ENCODE measurements at regions not wholly inside any gene's neighbourhood (a gene's known extent, or its start where the extent isn't known, plus 50 kb on each side); places are given as distances from the start of the nearest gene placed in this dataset.
"Not testable (repeated sequence)": the region's sequence is repeated elsewhere in the genome, so short reads cannot be mapped to it uniquely, and the experiment has no call there.

DNA sequence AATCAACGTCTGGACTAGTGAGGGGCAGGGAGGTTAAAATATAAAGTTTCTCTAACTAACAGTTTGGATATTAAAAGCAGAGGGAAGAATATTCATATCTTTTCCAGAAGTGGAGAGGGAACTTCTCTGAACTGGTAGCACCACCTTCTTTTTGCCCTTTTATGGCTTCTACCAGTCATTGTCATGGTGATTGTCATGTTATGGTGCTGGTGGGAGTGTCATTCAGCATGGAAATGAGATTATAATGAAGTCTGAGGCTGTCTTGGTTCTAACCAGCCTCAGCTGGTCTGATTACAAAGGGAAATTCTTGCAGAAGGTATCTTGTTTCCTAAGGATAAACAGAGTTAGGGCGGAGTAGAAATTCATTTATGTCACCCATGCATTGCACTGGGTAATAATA is 523.8 kb downstream of the ZWINT start:
- Mint-ChIP-seq H3K4me3 (no peak overlapping the region), H3K9me3 (peaks cover 0 to 7% of the 10 kb centered on the region in 2 donors), H3K27ac (no peak overlapping the region), H3K27me3 (ENCODE audit: low read depth) (no peaks in the 10 kb centered on the region), H3K36me3 (ENCODE audit: insufficient read depth in 2 of 2) (no peaks in the 10 kb centered on the region), H3K4me1 (ENCODE audit: low read depth) (no peaks in the 10 kb centered on the region)
- DNase-seq = no peak
- no peak for ATAC-seq (replicated peaks in 1 of 2)

DNA sequence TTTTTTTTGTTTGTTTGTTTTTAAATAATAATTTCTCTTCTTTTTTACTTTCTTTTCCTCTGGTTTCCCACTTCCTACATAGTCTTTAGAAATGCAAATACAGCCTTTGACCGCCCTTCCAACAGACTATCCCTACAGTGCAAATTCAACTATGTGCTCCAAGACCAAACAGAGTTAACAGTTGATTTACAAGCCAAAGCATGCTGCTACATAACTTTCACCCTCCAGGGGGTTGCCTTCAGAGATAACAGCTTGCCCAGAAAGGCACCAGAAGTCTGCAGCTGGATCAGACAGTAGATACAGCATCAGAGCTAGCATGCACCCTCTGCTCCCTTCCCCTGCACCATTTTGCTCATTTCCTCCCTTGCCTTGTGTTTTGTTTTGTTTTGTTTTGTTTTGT is 539.0 kb downstream of the ZWINT start:
- Mint-ChIP-seq H3K4me3 (no peak overlapping the region), H3K27me3 (ENCODE audit: low read depth) (no peaks in the 10 kb centered on the region), H3K36me3 (ENCODE audit: insufficient read depth in 2 of 2) (no peaks in the 10 kb centered on the region), H3K9me3 (peaks cover 6 to 13% of the 10 kb centered on the region in 2 donors), H3K27ac (no peak overlapping the region), H3K4me1 (ENCODE audit: low read depth) (no peaks in the 10 kb centered on the region)
- DNase-seq = no peak
- no peak for ATAC-seq (replicated peaks in 1 of 2)

DNA sequence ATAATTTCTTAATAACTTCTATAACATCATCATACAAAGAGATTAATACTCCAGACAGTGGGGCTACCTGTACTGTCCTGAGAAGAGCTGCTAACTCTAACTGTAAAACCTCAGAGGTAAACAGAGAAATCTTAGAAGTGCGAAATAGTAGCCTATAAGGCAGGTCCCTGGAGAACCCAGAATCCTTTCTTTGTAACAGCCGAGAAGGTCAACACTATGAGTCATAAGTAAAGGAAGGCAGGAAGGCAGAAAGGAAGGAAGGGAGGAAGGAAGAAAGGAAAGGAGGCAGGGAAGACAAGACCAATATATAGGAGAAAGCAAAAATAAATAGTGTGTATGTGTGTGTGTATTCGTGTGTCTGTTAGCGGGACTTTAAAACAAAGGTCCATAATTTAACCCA is 540.6 kb downstream of the ZWINT start:
- ATAC-seq (replicated peaks in 1 of 2) (no peak), DNase-seq (no peak)
- Mint-ChIP-seq H3K4me1 (ENCODE audit: low read depth) (no peaks in the 10 kb centered on the region), H3K4me3 (no peak overlapping the region), H3K27ac (no peak overlapping the region), H3K9me3 (peaks cover 6 to 13% of the 10 kb centered on the region in 2 donors), H3K36me3 (ENCODE audit: insufficient read depth in 2 of 2) (no peaks in the 10 kb centered on the region), H3K27me3 (ENCODE audit: low read depth) (no peaks in the 10 kb centered on the region)

DNA sequence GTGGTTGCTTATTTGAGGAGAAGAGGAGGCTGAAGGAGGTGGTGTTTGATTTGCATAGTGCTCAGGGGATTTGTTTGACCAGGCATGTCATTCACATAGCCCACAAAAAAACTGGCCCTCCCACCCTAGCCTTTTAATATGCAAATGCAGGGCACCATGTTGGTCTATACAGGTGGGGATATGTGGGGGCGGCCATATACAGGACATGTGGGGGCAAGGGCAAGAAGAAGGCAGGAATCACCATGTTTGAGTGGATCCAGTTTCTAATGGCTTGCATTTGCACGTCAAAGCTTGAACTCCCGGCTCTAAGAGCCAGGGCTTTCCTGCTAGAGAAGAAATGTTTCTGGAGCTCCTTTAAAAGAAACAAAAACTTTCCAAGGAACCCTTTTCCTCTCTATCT is 541.0 kb downstream of the ZWINT start:
- DNase-seq (no peak), ATAC-seq (replicated peaks in 1 of 2) (no peak)
- no peaks in the 10 kb centered on the region for H3K4me1 Mint-ChIP-seq (ENCODE audit: low read depth)
- H3K27ac Mint-ChIP-seq = no peak overlapping the region
- H3K4me3 Mint-ChIP-seq = no peak overlapping the region
- peaks cover 6 to 11% of the 10 kb centered on the region in 2 donors for H3K9me3 Mint-ChIP-seq
- H3K27me3 Mint-ChIP-seq (ENCODE audit: low read depth) = no peaks in the 10 kb centered on the region
- no peaks in the 10 kb centered on the region for H3K36me3 Mint-ChIP-seq (ENCODE audit: insufficient read depth in 2 of 2)

DNA sequence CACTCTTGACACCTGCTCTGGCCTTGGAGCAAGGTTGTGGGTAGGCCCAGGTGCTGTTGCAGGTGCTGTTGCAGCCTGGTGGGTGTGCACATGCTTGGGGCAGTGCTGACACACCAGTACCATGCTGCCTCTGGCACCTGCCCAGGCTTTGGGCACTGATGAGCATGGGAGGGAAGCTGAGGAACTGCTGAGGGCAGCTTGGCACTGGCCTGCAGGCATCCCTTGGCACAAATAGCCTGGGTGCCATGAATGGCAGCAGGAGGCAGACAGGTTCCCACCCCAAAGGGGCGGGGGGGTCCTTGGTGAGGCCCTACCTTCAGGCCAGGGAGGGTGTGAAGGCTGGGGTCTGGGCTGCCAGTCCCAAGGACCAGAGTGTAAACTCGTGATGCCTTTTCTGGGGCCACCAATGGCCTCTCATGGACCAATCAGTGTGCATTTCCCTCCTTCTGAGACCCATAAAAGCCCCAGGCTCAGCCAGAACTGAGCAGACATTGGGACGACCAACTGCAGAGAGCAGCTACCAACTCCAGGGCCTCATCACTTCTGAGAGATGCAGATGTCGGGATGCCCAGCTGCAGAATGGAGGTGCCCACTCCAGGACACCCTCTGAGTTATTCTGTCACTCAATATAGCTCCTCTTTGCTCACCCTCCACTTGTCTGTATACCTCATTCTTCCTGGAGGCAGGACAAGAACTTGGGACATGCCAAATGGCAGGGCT is 547.4 kb downstream of the ZWINT start:
- H3K4me3 Mint-ChIP-seq = no peak overlapping the region
- no peak for ATAC-seq (replicated peaks in 1 of 2)
- no peaks in the 10 kb centered on the region for H3K4me1 Mint-ChIP-seq (ENCODE audit: low read depth)
- no peak overlapping the region for H3K27ac Mint-ChIP-seq
- no peak for DNase-seq
- no peaks in the 10 kb centered on the region for H3K27me3 Mint-ChIP-seq (ENCODE audit: low read depth)
- no peaks in the 10 kb centered on the region for H3K36me3 Mint-ChIP-seq (ENCODE audit: insufficient read depth in 2 of 2)
- H3K9me3 Mint-ChIP-seq = peaks cover 0 to 4% of the 10 kb centered on the region in 2 donors

DNA sequence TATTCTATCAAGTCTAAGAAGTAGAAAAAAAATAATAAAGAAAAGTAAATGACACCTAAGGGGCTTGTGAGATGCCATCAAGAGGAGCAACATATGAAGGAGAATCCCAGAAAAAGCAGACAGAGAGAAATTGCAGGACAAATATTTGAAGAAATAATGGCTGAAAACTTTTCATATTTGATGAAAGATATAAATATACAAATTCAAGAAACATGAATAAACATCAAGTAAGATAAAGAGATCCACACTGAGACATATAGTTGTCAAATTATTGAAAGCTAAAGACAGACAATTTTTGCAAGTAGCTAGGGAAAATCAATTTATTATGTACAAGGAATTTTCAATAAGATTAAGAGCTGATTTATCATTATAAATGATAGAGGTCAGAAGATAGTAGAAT is 558.0 kb downstream of the ZWINT start:
- Mint-ChIP-seq H3K27me3 (ENCODE audit: low read depth) (no peaks in the 10 kb centered on the region), H3K4me3 (no peak overlapping the region), H3K9me3 (peaks cover 3% of the 10 kb centered on the region in 2 donors), H3K36me3 (ENCODE audit: insufficient read depth in 2 of 2) (no peaks in the 10 kb centered on the region), H3K27ac (no peak overlapping the region), H3K4me1 (ENCODE audit: low read depth) (no peaks in the 10 kb centered on the region)
- DNase-seq (no peak), ATAC-seq (replicated peaks in 1 of 2) (no peak)

DNA sequence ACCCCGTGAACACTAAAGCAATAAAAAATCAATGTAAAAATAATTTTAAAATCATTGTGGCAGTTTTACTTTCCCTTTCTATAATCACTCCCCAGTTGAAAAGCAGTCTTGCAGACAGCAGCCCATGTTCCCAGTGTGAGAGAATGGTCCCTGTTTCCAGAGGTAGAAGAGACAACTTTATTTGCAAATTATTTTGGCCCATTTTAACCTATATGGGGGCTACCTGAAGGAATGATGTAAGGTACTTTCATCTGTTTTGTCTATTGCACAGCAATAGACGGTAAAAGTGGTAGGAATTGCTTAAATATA is 559.8 kb downstream of the ZWINT start:
- DNase-seq (no peak), ATAC-seq (replicated peaks in 1 of 2) (no peak)
- Mint-ChIP-seq H3K36me3 (ENCODE audit: insufficient read depth in 2 of 2) (no peaks in the 10 kb centered on the region), H3K4me1 (ENCODE audit: low read depth) (no peaks in the 10 kb centered on the region), H3K9me3 (peaks cover 3 to 5% of the 10 kb centered on the region in 2 donors), H3K27me3 (ENCODE audit: low read depth) (no peaks in the 10 kb centered on the region), H3K27ac (no peak overlapping the region), H3K4me3 (no peak overlapping the region)

DNA sequence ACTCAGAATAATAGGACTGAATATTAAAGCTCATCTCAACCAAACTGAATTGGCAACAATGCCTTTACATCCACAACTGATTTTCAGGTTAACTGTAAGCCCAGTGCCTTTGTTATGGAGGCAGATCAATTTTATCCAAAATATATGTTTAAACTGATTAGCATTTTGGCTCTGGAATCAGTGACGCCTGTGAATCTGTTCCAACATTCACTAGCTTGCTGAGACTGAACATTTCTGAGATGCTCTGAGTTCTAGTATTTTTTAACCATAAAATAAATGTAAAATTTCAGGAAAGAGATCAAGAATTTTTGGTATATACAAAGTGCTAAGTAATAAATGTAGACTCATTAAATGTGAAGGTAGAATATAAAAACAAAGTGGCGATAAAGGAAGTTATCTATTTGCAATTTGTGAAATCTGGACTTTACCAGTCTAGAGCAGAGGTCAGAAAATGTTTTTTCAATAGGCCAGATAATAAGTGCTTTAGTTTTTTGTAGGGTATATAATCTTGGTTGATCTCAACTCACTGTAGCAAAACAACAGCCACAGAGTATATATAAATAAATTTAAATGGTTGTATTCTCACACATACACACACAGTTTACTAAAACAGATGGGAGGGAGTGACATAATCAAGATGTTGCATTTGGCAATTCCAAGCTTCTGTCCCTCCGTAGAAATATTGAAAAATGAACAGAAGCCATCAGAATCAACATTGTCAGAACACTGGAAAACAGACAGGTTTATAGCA is 560.3 kb downstream of the ZWINT start:
- no peaks in the 10 kb centered on the region for H3K27me3 Mint-ChIP-seq (ENCODE audit: low read depth)
- H3K36me3 Mint-ChIP-seq (ENCODE audit: insufficient read depth in 2 of 2) = no peaks in the 10 kb centered on the region
- ATAC-seq (replicated peaks in 1 of 2) = no peak
- no peaks in the 10 kb centered on the region for H3K4me1 Mint-ChIP-seq (ENCODE audit: low read depth)
- H3K4me3 Mint-ChIP-seq = no peak overlapping the region
- DNase-seq = no peak
- peaks cover 3 to 5% of the 10 kb centered on the region in 2 donors for H3K9me3 Mint-ChIP-seq
- no peak overlapping the region for H3K27ac Mint-ChIP-seq

DNA sequence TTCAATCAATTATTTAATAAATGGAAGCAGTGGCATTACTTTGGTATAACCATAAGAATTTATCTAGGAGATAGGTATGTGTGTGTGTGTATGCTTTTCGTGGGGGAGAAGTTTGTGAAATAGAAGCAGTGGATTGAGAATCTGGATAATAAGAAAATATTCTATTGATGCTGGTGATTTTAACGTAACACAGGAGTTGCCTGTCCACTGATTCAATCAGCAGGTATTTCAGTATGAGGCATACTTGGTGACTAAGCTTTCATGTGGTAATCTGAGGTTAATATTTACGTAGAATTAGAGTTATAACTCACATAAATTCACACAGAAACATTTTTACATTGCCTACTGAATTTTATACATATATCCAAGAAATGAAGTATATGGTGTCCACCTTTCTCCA is 568.0 kb downstream of the ZWINT start:
- no peak overlapping the region for H3K4me3 Mint-ChIP-seq
- no peak overlapping the region for H3K27ac Mint-ChIP-seq
- peaks cover 0 to 1% of the 10 kb centered on the region in 2 donors for H3K36me3 Mint-ChIP-seq (ENCODE audit: insufficient read depth in 2 of 2)
- H3K27me3 Mint-ChIP-seq (ENCODE audit: low read depth) = no peaks in the 10 kb centered on the region
- DNase-seq (no peak), ATAC-seq (replicated peaks in 1 of 2) (no peak)
- no peaks in the 10 kb centered on the region for H3K4me1 Mint-ChIP-seq (ENCODE audit: low read depth)
- H3K9me3 Mint-ChIP-seq = peaks cover 3 to 6% of the 10 kb centered on the region in 2 donors

DNA sequence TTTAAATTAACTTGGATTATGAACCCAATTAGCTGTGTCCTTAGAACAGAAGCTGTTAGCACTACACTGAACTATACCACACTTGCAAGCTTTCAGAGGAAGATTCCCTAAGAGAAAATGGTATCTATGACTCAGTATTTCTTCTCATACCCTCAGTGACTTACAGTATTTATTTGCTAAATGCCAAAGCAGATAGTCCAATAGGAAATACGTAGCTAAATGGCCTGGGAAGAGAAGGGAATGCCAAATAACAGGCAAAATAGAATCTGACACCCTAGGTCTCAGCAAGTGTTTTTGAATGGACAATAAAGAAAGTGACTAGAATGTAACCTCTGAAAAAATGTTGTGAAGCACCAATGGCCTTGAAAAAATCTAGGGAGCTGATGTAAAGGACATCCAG is 570.8 kb downstream of the ZWINT start:
- ATAC-seq (replicated peaks in 1 of 2); DNase-seq; H3K9me3 Mint-ChIP-seq; H3K36me3 Mint-ChIP-seq (ENCODE audit: insufficient read depth in 2 of 2); H3K27ac Mint-ChIP-seq; H3K4me3 Mint-ChIP-seq; H3K27me3 Mint-ChIP-seq (ENCODE audit: low read depth); H3K4me1 Mint-ChIP-seq (ENCODE audit: low read depth): not testable (repeated sequence)

DNA sequence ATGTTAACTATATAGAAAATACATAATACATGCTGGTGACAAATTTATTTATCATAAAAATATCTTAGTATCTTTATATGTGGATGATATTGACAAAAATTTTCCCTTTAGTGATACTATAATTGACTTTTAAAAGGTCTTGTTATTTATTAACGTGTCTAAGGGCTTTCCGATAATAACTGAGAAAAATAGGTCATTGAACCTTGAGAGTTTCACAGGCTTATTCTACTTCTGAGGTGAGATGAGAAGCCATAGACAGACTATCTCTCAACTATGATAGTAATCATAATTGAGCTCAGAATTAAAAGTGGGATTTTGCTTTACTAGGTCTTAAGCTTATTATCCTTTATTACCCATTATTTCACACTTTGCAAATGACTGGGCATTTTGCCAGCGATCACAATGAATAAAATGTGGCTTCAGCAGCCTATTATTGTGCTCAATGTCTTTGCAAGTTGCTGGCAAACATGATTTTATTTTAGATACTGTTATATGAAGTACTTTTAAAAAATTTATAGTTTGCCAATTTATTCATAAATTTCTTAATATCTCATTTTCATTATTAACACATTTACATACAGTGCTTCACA is 574.5 kb downstream of the ZWINT start:
- Mint-ChIP-seq H3K4me1 (ENCODE audit: low read depth) (no peaks in the 10 kb centered on the region), H3K27me3 (ENCODE audit: low read depth) (no peaks in the 10 kb centered on the region), H3K27ac (no peak overlapping the region), H3K36me3 (ENCODE audit: insufficient read depth in 2 of 2) (peaks cover 0 to 1% of the 10 kb centered on the region in 2 donors), H3K9me3 (peaks cover 3 to 8% of the 10 kb centered on the region in 2 donors), H3K4me3 (no peak overlapping the region)
- DNase-seq = no peak
- no peak for ATAC-seq (replicated peaks in 1 of 2)

DNA sequence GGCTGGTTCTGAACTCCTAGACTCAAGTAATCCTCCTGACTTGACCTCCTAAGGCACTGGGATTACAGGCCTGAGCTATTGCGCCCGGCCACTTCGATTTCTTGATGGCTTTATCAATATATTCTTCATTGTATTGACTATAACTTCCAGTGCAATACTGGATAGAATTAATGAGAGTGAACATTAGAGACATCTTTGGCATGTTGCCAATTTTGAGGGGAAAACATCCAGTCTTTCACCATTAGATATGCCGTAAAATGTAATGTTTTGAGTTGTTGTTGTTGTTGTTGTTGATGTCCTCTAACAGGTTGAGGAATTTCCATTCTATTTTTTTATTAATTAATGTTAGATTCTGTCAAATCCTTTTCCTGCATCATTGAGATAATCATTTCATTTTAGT is 578.9 kb downstream of the ZWINT start:
- H3K27ac Mint-ChIP-seq = no peak overlapping the region
- H3K27me3 Mint-ChIP-seq (ENCODE audit: low read depth) = no peaks in the 10 kb centered on the region

DNA sequence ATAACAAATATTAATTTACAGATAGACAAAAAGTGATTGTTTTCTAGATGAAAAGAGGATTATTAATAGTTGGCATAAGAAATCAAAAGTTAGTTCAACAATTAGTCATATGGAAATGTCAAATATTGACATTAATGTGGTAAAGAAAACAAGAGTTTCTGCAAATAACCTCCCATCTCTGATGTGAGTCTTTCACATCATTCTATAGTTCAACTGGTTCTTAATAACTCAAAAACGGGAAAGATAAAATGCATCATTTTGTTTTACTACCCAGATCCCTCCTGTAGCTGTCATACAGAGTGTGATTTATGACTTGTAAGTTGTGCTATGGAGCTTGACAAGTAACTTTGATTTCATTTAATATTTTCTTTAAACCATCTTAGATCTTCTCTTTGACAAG is 594.8 kb downstream of the ZWINT start:
- no peak for ATAC-seq (replicated peaks in 1 of 2)
- Mint-ChIP-seq H3K27me3 (ENCODE audit: low read depth) (no peaks in the 10 kb centered on the region), H3K4me3 (no peak overlapping the region)

More for the DNA sequence above, 578.9 kb downstream of the ZWINT start:
- H3K4me1 Mint-ChIP-seq (ENCODE audit: low read depth) = no peaks in the 10 kb centered on the region
- peaks cover 4 to 6% of the 10 kb centered on the region in 2 donors for H3K9me3 Mint-ChIP-seq
- H3K4me3 Mint-ChIP-seq = no peak overlapping the region
- H3K36me3 Mint-ChIP-seq (ENCODE audit: insufficient read depth in 2 of 2) = no peaks in the 10 kb centered on the region
- no peak for ATAC-seq (replicated peaks in 1 of 2)
- no peak for DNase-seq

More for the DNA sequence above, 594.8 kb downstream of the ZWINT start:
- no peak overlapping the region for H3K27ac Mint-ChIP-seq
- no peaks in the 10 kb centered on the region for H3K36me3 Mint-ChIP-seq (ENCODE audit: insufficient read depth in 2 of 2)
- DNase-seq = no peak
- peaks cover 0 to 3% of the 10 kb centered on the region in 2 donors for H3K9me3 Mint-ChIP-seq
- no peaks in the 10 kb centered on the region for H3K4me1 Mint-ChIP-seq (ENCODE audit: low read depth)

All from activated T-cell treated with anti-CD3 and anti-CD28 coated beads, Interleukin-2, amount 50 U/mL, for 72 hours (primary cell).